ENCODE measurements at regions not wholly inside any gene's neighbourhood (a gene's known extent, or its start where the extent isn't known, plus 50 kb on each side); places are given as distances from the start of the nearest gene placed in this dataset.
A peak's percentile ranks its signal among the peaks of the same experiment; 100 is the strongest.

GRCh38 chr12:111203969-111204368 lies 164.9 kb downstream of the PHETA1 start:
- no peak for DNase-seq (ENCODE audit: low spot score)
- WGBS: 35% methylated on average over 2 of the region's 2 CpGs

GRCh38 chr12:111203446-111203845 lies 165.4 kb downstream of the PHETA1 start:
- no peak for TF ChIP-seq CTCF (IDR thresholded peaks at IDR 0.05; ENCODE audit: low read depth, low read length, missing input control)
- no peak for TF ChIP-seq RAD21 (IDR thresholded peaks at IDR 0.05)
- no peak for TF ChIP-seq NR2F2 (IDR thresholded peaks at IDR 0.05)
- TF ChIP-seq HNF4G (IDR thresholded peaks at IDR 0.05): no peak
- no peak for TF ChIP-seq HNF4A (conservative IDR thresholded peaks at IDR 0.05)
- no peak for TF ChIP-seq JUND (IDR thresholded peaks at IDR 0.05)
- TF ChIP-seq REST (IDR thresholded peaks at IDR 0.05): no peak
- no peak for TF ChIP-seq RXRA (IDR thresholded peaks at IDR 0.05)
- no peak for TF ChIP-seq FOXA2 (IDR thresholded peaks at IDR 0.05)
- no peak for TF ChIP-seq TAF1 (conservative IDR thresholded peaks at IDR 0.05)
- no peak for TF ChIP-seq ATF3 (IDR thresholded peaks at IDR 0.05)
- H3K27me3 ChIP-seq (ENCODE audit: control insufficient read depth in 4 of 4, insufficient read depth in 4 of 4, low read length in 3 of 4): no peaks in the 10 kb centered on the region

More at GRCh38 chr12:111203969-111204368, 164.9 kb downstream of the PHETA1 start:
- H3K9ac ChIP-seq (ENCODE audit: low read depth in 1 of 2, low read length in 2 of 2): no peak overlapping the region
- H3K9me3 ChIP-seq (ENCODE audit: control insufficient read depth in 4 of 4, low read length in 3 of 4): no peaks in the 10 kb centered on the region
- TF ChIP-seq MAX (IDR thresholded peaks at IDR 0.05): no peak
- TF ChIP-seq RXRA (IDR thresholded peaks at IDR 0.05): peak in 1 of 2 donors; percentile 5
- no peak overlapping the region for H3K27ac ChIP-seq (ENCODE audit: low read depth in 1 of 2, low read length in 2 of 2)
- peaks cover 0 to 11% (median 2%) of the 10 kb centered on the region in 4 donors for H3K36me3 ChIP-seq (ENCODE audit: control insufficient read depth in 4 of 4, insufficient read depth in 3 of 4, low read depth in 1 of 4, low read length in 3 of 4)
- no peaks in the 10 kb centered on the region for H3K27me3 ChIP-seq (ENCODE audit: control insufficient read depth in 4 of 4, insufficient read depth in 4 of 4, low read length in 3 of 4)
- no peak overlapping the region for H3K4me3 ChIP-seq (ENCODE audit: low read depth in 1 of 3, low read length in 3 of 3)
- H3K4me1 ChIP-seq (ENCODE audit: control insufficient read depth in 4 of 4, insufficient read depth in 4 of 4, low read length in 3 of 4): peaks cover 0 to 4% (median 4%) of the 10 kb centered on the region in 4 donors

More at GRCh38 chr12:111203446-111203845, 165.4 kb downstream of the PHETA1 start:
- no peaks in the 10 kb centered on the region for H3K9me3 ChIP-seq (ENCODE audit: control insufficient read depth in 4 of 4, low read length in 3 of 4)
- 88% methylated on average over 4 of the region's 4 CpGs for WGBS
- no peak for DNase-seq (ENCODE audit: low spot score)
- H3K4me1 ChIP-seq (ENCODE audit: control insufficient read depth in 4 of 4, insufficient read depth in 4 of 4, low read length in 3 of 4): peaks cover 0 to 4% (median 4%) of the 10 kb centered on the region in 4 donors
- H3K27ac ChIP-seq (ENCODE audit: low read depth in 1 of 2, low read length in 2 of 2): no peak overlapping the region
- no peak overlapping the region for H3K4me3 ChIP-seq (ENCODE audit: low read depth in 1 of 3, low read length in 3 of 3)
- no peak overlapping the region for H3K9ac ChIP-seq (ENCODE audit: low read depth in 1 of 2, low read length in 2 of 2)
- peaks cover 0 to 11% (median 2%) of the 10 kb centered on the region in 4 donors for H3K36me3 ChIP-seq (ENCODE audit: control insufficient read depth in 4 of 4, insufficient read depth in 3 of 4, low read depth in 1 of 4, low read length in 3 of 4)
